H9 (cell line): ENCODE measurements at regions not wholly inside any gene's neighbourhood (a gene's known extent, or its start where the extent isn't known, plus 50 kb on each side); places are given as distances from the start of the nearest gene placed in this dataset.
A peak's percentile ranks its signal among the peaks of the same experiment; 100 is the strongest.

Experiments used
- DNase-seq: peaks from one replicate; pipeline ENCODE4 v3.0.0-alpha.2; 2017
- H2AFZ ChIP-seq: one replicate; pipeline ENCODE4 v1.6.1; 2013; ENCODE audit warnings: mild to moderate bottlenecking, low read length, control low read depth, moderate library complexity
- H2AK5ac ChIP-seq: 2 replicates; pipeline ENCODE4 v1.6.1; 2013; ENCODE audit warnings: low read length, control low read depth, mixed read lengths; ENCODE audit not compliant: insufficient read length
- H2BK120ac ChIP-seq: one replicate; pipeline ENCODE4 v1.6.1; 2013; ENCODE audit warnings: low read depth, mild to moderate bottlenecking, low read length, control low read depth, inconsistent platforms; ENCODE audit not compliant: poor library complexity, severe bottlenecking
- H2BK12ac ChIP-seq: 2 replicates; pipeline ENCODE4 v1.6.1; 2013; ENCODE audit warnings: low read length, control low read depth, mixed read lengths, low read depth; ENCODE audit not compliant: insufficient read length
- H2BK15ac ChIP-seq: 2 replicates; pipeline ENCODE4 v1.6.1; 2013; ENCODE audit warnings: low read depth, low read length, control low read depth
- H2BK20ac ChIP-seq: one replicate; pipeline ENCODE4 v1.6.1; 2013; ENCODE audit warnings: low read depth, mild to moderate bottlenecking, low read length, control low read depth, inconsistent platforms; ENCODE audit not compliant: poor library complexity, severe bottlenecking
- H2BK5ac ChIP-seq: 2 replicates; pipeline ENCODE4 v1.6.1; 2013; ENCODE audit warnings: low read length, control low read depth, mixed read lengths; ENCODE audit not compliant: insufficient read length
- H3K14ac ChIP-seq: 2 replicates; pipeline ENCODE4 v1.6.1; 2013; ENCODE audit warnings: low read length, control low read depth; ENCODE audit not compliant: insufficient read depth
- H3K18ac ChIP-seq: 2 replicates; pipeline ENCODE4 v1.6.1; 2013; ENCODE audit warnings: low read depth, mild to moderate bottlenecking, mixed read lengths, low read length, control low read depth; ENCODE audit not compliant: insufficient read length
- H3K23ac ChIP-seq: 2 replicates; pipeline ENCODE4 v1.6.1; 2013; ENCODE audit warnings: low read length, control low read depth, mixed read lengths, low read depth; ENCODE audit not compliant: insufficient read length
- H3K23me2 ChIP-seq: 2 replicates; pipeline ENCODE4 v1.6.1; 2013; ENCODE audit warnings: low read depth, mild to moderate bottlenecking, mixed read lengths, low read length, control low read depth; ENCODE audit not compliant: insufficient read length, poor library complexity, severe bottlenecking
- H3K27ac ChIP-seq: 2 replicates; pipeline ENCODE4 v1.5.1; 2013; ENCODE audit warnings: low read length, control low read depth, mixed read lengths, low read depth; ENCODE audit not compliant: insufficient read length
- H3K27me3 ChIP-seq: 2 replicates; pipeline ENCODE4 v1.6.1; 2013; ENCODE audit warnings: low read length, control low read depth, inconsistent platforms; ENCODE audit not compliant: insufficient read depth
- H3K4ac ChIP-seq: 2 replicates; pipeline ENCODE4 v1.6.1; 2013; ENCODE audit warnings: low read depth, mild to moderate bottlenecking, control low read depth, inconsistent platforms, low read length, moderate library complexity
- H3K4me1 ChIP-seq: 2 replicates; pipeline ENCODE4 v1.6.1; 2013; ENCODE audit warnings: low read length, control low read depth, inconsistent platforms; ENCODE audit not compliant: insufficient read depth
- H3K4me2 ChIP-seq: 2 replicates; pipeline ENCODE4 v1.6.1; 2013; ENCODE audit warnings: low read length, control low read depth, mixed read lengths; ENCODE audit not compliant: insufficient read length, insufficient read depth
- H3K56ac ChIP-seq: 2 replicates; pipeline ENCODE4 v1.6.1; 2013; ENCODE audit warnings: low read depth, mild to moderate bottlenecking, mixed read lengths, low read length, control low read depth; ENCODE audit not compliant: insufficient read length
- H3K79me1 ChIP-seq: 2 replicates; pipeline ENCODE4 v1.6.1; 2013; ENCODE audit warnings: low read depth, mild to moderate bottlenecking, moderate library complexity, low read length, control low read depth, inconsistent platforms; ENCODE audit not compliant: insufficient read depth, poor library complexity, severe bottlenecking
- H3K79me2 ChIP-seq: 2 replicates; pipeline ENCODE4 v1.6.1; 2013; ENCODE audit warnings: low read length, control low read depth, inconsistent platforms; ENCODE audit not compliant: insufficient read depth
- H3K9ac ChIP-seq: 2 replicates; pipeline ENCODE4 v1.6.1; 2013; ENCODE audit warnings: low read length, control low read depth, mixed read lengths; ENCODE audit not compliant: insufficient read length; ENCODE audit errors: extremely low read depth
- H3K9me3 ChIP-seq: one replicate; pipeline ENCODE4 v1.6.1; 2013; ENCODE audit warnings: low read depth, low read length, inconsistent platforms; ENCODE audit not compliant: control insufficient read depth
- H3T11ph ChIP-seq: one replicate; pipeline ENCODE4 v1.6.1; 2013; ENCODE audit warnings: mild to moderate bottlenecking, low read length, control low read depth, inconsistent platforms
- H4K20me1 ChIP-seq: one replicate; pipeline ENCODE4 v1.6.1; 2013; ENCODE audit not compliant: control insufficient read depth, insufficient read length, insufficient read depth
- H4K5ac ChIP-seq: 2 replicates; pipeline ENCODE4 v1.6.1; 2013; ENCODE audit warnings: low read depth, mild to moderate bottlenecking, mixed read lengths, low read length, control low read depth; ENCODE audit not compliant: insufficient read length
- H4K8ac ChIP-seq: replicated peaks from 2 replicates; pipeline ENCODE4 v1.6.1; 2013; ENCODE audit warnings: low read length, control low read depth, mixed read lengths, low read depth; ENCODE audit not compliant: insufficient read length
- H4K91ac ChIP-seq: 2 replicates; pipeline ENCODE4 v1.6.1; 2013; ENCODE audit warnings: low read depth, mild to moderate bottlenecking, moderate library complexity, mixed read lengths, low read length, control low read depth; ENCODE audit not compliant: insufficient read length
- H3K27ac Mint-ChIP-seq, 3 experiments: 2 replicates in 2 of 3; 3 replicates in 1 of 3; pipeline ENCODE4 v1.8.0; 2020 to 2021; ENCODE audit warnings: mixed read lengths in 3 of 3, mild to moderate bottlenecking in 1 of 3, moderate library complexity in 1 of 3
- H3K27me3 Mint-ChIP-seq: 2 replicates; pipeline ENCODE4 v1.8.0; 2021; ENCODE audit warnings: low read depth, mild to moderate bottlenecking, moderate library complexity, mixed read lengths
- H3K36me3 Mint-ChIP-seq, 3 experiments: 2 replicates in 2 of 3; 3 replicates in 1 of 3; pipeline ENCODE4 v1.8.0; 2020 to 2021; ENCODE audit warnings: low read depth in 3 of 3, mixed read lengths in 3 of 3; ENCODE audit not compliant: insufficient read depth in 1 of 3
- H3K4me1 Mint-ChIP-seq, 2 experiments: 2 replicates each; pipeline ENCODE4 v1.8.0; 2020; ENCODE audit warnings: mixed read lengths in 2 of 2
- H3K4me3 Mint-ChIP-seq, 2 experiments: 2 replicates in 1 of 2; 3 replicates in 1 of 2; pipeline ENCODE4 v1.8.0; 2020 to 2021; ENCODE audit warnings: mild to moderate bottlenecking in 2 of 2, mixed read lengths in 2 of 2, moderate library complexity in 1 of 2
- H3K9me3 Mint-ChIP-seq, 2 experiments: 2 replicates in 1 of 2; 3 replicates in 1 of 2; pipeline ENCODE4 v1.8.0; 2020; ENCODE audit warnings: mild to moderate bottlenecking in 2 of 2, mixed read lengths in 2 of 2, moderate library complexity in 1 of 2
- CTCF ChIP-seq: fragments of 200-600 bp; sonication (generic); conservative IDR thresholded peaks from 3 replicates; pipeline ENCODE4 v1.8.0; 2021; ENCODE audit warnings: antibody characterized with exemption, mild to moderate bottlenecking
- WGBS: extraction: QIAGEN DNeasy Blood & Tissue Kit; methylation state at CpG from one replicate; pipeline ENCODE4 v1.1.7; 2013; ENCODE audit warnings: missing lambda C conversion rate, low lambda C conversion rate, mixed read lengths; ENCODE audit not compliant: insufficient read length; ENCODE audit errors: extremely low coverage; 5-methylcytosine and 5-hydroxymethylcytosine counted together

DNA sequence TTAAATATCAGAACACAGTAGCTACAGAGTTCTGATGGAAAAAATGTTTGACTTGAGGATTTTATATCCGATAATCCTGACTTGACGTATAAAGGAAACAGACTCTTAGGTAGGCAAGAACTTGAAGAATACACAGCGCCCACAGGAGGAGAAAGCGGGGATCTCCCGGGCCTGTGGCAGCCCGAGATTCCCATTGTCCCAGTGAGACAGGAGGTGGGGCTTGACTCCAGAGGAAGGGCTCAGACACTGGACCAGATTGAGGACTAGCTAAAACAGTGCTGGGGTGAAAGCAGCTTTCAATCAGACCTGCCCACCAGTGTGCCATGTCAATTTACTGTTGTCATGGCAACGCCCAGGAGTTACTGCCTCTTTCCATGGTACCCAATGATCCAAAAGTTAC is 51.1 kb upstream of the C14orf180 start:
- H4K91ac ChIP-seq, result no peak overlapping the region
- H3K9me3 ChIP-seq, result peaks cover 17% of the 10 kb centered on the region
- no peak overlapping the region for H3K9ac ChIP-seq
- no peak overlapping the region for H2BK120ac ChIP-seq
- Mint-ChIP-seq H3K4me3 (no peak overlapping the region), H3K9me3 (peaks cover 31 to 33% of the 10 kb centered on the region in 2 experiments), H3K36me3 (peaks cover 3 to 15% (median 4%) of the 10 kb centered on the region in 3 experiments; a peak in 4 of 7 replicates), H3K27me3 (peaks cover 7% of the 10 kb centered on the region), H3K27ac (no peak overlapping the region), H3K4me1 (no peaks in the 10 kb centered on the region)
- no peak overlapping the region for H4K8ac ChIP-seq
- no peak overlapping the region for H4K5ac ChIP-seq
- TF ChIP-seq CTCF, result peak; percentile 30; the same call in 2 of the 3 replicates
- H2BK5ac ChIP-seq, result no peak overlapping the region
- no peak overlapping the region for H2AK5ac ChIP-seq
- no peak overlapping the region for H3K27ac ChIP-seq
- no peak overlapping the region for H3K14ac ChIP-seq
- no peak overlapping the region for H2BK20ac ChIP-seq
- H2BK12ac ChIP-seq, result no peak overlapping the region
- no peaks in the 10 kb centered on the region for H3K79me2 ChIP-seq
- no peak overlapping the region for H3T11ph ChIP-seq
- no peak overlapping the region for H3K4me2 ChIP-seq
- WGBS, result no CpG with 5 or more reads among the region's 7 CpGs
- H2BK15ac ChIP-seq, result no peak overlapping the region
- no peak overlapping the region for H3K18ac ChIP-seq
- no peaks in the 10 kb centered on the region for H3K79me1 ChIP-seq
- H3K56ac ChIP-seq, result no peak overlapping the region
- no peaks in the 10 kb centered on the region for H3K27me3 ChIP-seq
- H3K4ac ChIP-seq, result no peak overlapping the region
- DNase-seq, result peak; percentile 28
- H4K20me1 ChIP-seq, result no peaks in the 10 kb centered on the region
- no peak overlapping the region for H3K23ac ChIP-seq
- no peaks in the 10 kb centered on the region for H3K23me2 ChIP-seq
- H2AFZ ChIP-seq, result no peak overlapping the region
- H3K4me1 ChIP-seq, result no peaks in the 10 kb centered on the region
